GM18907 (cell line): ENCODE measurements at regions not wholly inside any gene's neighbourhood (a gene's known extent, or its start where the extent isn't known, plus 50 kb on each side); places are given as distances from the start of the nearest gene placed in this dataset.
"Not testable (repeated sequence)": the region's sequence is repeated elsewhere in the genome, so short reads cannot be mapped to it uniquely, and the experiment has no call there.

ENCODE experiments used
- ATAC-seq: cut with Tn5 transposase; IDR thresholded peaks from one replicate; pipeline ENCODE4 v1.9.1; 2021; ENCODE audit warnings: mild to moderate bottlenecking, moderate library complexity; ENCODE audit not compliant: unreplicated experiment

DNA sequence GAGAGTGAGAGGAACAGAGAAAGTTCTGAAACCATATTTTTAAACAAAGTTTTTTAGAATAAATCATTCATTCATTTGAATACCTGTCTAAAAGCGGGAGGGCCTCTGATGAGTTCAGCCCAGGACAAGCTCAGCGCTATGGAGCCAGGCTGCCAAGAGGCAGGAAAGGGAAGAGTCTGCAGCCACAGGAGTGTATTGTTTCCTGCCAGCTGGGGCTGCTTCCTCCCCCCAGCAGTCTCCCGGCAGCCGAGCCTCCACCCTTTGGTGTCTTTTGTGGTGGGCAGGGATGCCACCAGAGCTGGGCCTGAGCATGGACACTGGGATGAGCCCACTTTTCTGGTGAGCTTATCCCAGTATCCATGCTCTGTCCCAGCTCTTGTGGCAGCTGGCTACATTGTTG, 199.5 kb upstream of the TPRG1 start:
- no peak for ATAC-seq

- no peak for ATAC-seq
These were observed 196.7 kb upstream of the TPRG1 start for GRCh38 chr3:188974856-188975599.

GRCh38 chr3:188975600-188976314, 196.0 kb upstream of the TPRG1 start:
- no peak for ATAC-seq

- no peak for ATAC-seq
These were observed 195.4 kb upstream of the TPRG1 start for GRCh38 chr3:188976407-188976806.

DNA sequence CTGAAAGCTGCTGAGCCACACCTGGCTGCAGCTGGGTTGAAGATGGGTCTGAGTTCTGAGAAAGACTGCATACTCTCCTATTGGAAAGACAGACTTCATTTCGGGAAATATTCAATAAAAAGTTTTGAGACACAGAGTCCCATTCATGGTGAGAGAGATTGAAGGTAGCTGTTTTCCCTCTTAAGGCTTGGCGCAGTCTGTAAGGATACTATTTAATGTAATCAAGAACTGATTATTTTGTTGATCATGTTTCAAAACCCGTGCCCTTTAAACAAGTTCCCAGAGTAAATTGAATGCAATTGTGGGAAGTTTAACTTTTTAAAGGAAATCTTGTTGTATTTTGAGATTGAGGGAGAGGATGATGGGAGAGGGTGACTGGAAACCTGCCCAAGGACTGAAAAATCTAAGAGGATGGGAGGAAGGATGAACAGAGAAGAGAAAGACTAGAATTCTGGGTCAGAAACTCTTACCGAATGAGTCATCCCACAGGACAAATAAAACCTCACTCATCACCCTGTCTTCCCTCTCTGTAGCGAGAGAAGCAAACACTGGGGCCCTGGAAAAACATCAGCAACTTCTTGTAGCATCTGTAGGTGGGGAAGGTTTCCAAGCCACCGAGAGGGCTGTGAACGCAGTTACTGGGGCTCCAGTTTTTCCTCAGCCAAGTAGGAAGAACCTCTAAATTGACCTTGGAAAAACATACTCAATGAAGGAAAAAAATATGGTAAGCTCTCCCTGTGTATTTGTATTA, 193.2 kb upstream of the TPRG1 start:
- no peak for ATAC-seq

DNA sequence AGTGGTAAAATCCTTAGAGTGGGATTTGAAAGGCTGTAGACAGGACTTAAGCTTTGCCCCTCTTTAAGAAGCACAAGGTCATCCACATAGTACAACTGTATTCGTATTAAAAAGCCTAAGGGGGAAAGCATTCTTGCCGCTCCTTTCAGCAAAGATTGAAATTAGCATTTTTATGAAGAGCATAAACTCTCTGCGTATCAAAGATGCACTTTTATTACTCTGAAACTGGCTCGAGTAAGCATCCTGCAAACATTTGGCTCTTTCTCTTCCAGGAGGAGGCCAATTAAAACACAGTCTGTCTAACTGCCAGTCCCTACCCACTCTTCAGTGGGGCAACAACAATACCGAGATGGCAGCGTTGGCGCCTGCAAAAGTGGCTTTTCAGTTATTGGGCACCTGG, 192.5 kb upstream of the TPRG1 start:
- no peak for ATAC-seq

- no peak for ATAC-seq
These were observed 192.0 kb upstream of the TPRG1 start for GRCh38 chr3:188979669-188980310.

- no peak for ATAC-seq
These were observed 178.6 kb upstream of the TPRG1 start for GRCh38 chr3:188993181-188993580.

- no peak for ATAC-seq
These were observed 170.2 kb upstream of the TPRG1 start for GRCh38 chr3:189001559-189001958.

GRCh38 chr3:189003410-189003809, 168.4 kb upstream of the TPRG1 start:
- no peak for ATAC-seq

GRCh38 chr3:189013224-189013888, 158.4 kb upstream of the TPRG1 start:
- ATAC-seq: no peak

DNA sequence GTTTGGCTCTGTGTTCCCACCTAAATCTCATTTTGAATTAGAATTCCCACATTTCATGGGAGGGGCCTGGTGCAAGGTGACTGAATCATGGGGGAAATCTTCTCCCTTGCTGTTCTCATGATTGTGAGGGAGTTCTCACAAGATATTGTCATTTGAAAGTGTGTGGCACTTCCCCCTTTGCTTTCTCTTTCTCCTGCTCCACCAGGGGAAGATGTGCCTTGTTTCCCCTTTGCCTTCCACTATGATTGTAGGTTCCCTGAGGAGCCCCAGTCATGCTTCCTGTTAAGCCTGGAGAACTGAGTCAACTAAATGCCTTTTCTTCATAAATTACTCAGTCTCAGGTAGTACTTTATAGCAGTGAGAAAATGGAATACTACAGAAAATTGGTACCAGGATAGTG, 157.2 kb upstream of the TPRG1 start:
- ATAC-seq: no peak

- not testable (repeated sequence) for ATAC-seq
These were observed 148.9 kb upstream of the TPRG1 start for GRCh38 chr3:189022576-189023466.

- no peak for ATAC-seq
These were observed 145.9 kb upstream of the TPRG1 start for GRCh38 chr3:189025866-189026265.

GRCh38 chr3:189027626-189028155, 144.1 kb upstream of the TPRG1 start:
- no peak for ATAC-seq

GRCh38 chr3:189038773-189039745, 132.7 kb upstream of the TPRG1 start:
- no peak for ATAC-seq

DNA sequence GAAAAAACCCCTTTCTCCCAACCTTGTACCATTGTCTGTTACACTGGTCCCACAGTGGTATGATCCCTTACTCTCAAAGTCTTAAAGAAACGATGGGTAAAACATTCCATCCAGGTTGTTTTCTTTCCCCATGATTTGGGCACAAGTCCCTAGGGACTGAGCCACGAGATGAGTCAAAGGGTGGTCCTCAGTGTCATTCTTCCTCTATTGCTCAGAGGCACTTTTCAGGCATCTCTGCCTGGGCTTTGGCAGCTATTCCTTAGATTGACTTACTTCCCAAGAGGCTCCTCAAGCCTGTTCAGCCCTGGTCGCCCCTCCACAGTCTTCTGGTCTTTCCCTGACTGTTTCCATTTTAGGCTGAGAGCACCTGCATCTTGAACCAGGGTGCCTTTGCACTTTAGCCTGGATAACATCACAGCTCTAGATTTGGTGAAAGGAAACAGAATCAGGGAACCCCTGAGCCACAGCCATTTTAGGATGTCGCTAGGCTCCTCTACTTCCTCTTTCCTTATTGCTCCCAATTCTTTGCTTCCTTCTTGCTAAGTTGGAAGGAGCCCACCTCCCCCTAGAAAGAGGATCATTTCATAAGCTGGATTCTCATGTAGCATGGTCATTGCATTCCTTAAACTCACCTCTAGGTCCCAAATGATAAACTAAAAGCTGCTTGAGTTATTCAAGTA, 131.0 kb upstream of the TPRG1 start:
- no peak for ATAC-seq
